GM21423 (cell line): ENCODE measurements at regions not wholly inside any gene's neighbourhood (a gene's known extent, or its start where the extent isn't known, plus 50 kb on each side); places are given as distances from the start of the nearest gene placed in this dataset.

Source experiments
- ATAC-seq: cut with Tn5 transposase; IDR thresholded peaks from one replicate; pipeline ENCODE4 v1.9.1; 2021; ENCODE audit warnings: mild to moderate bottlenecking, moderate library complexity; ENCODE audit not compliant: unreplicated experiment

DNA sequence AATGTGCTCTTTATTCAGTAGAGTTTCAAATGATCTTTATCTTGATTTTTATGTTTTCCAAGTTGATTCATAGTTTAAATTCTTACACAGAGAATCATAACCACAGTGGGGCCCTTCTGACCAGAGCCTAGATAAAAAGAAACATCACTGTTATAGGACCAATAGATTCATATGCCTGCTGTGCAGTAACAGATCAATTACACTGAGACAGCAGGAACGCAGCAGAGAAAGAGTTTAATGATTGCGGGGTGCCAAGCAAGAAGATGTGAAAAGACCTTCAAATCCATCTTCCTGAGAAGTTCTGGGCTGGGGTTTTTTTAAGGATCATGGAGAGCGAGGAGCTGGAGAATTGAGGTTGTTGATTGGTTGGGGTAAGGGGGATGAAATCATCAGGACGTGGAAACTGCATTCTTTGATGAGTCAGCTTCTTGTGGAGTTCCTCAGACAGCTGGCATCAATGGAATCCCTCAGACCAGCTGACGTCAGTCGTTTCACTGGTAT is 346.6 kb downstream of the TBC1D4 start:
- ATAC-seq = no peak

DNA sequence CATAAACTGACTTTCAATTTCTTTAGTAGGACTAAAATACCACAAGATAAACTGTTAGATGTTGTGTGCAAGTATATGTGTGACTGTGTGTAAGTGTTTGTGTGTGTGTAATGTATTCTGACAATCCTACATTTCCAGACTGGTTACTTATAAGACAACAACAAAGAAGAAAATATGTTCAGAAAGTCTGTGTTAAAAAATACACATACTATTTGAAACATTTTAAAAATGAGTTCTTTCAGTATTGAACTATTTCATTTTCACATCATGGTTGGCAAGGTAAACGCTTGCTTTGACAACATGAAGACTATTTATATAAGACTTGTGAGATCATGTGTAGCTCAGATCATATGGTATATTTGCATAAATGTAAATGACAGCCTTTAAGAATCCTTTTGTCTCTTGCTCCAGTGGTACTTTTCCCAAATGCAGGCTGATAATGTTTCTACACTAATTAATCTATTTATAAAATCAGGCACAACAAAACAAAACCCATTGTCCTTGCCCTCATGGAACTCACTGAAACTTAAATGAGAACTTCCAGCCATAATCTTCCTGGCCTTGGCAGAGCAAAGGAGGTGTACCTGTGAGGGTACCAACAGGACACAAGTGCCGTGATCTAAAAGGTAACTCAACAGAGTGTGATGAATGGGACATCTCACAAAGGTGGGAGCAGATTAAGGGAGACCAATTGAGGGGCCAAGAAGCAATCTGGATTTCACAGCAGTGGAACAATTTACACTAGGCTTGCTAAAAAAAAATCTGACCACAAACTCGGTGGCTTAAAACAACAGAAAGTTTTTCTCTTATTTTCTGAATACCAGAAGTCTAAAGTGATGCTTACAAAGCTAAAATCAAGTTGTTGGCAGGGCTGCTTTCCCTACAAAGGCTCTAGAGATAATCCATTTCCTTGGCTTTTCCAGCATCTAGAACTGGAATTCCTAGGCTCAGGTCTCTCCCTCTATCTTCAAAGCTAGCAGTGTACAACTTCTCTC is 349.0 kb downstream of the TBC1D4 start:
- no peak for ATAC-seq

DNA sequence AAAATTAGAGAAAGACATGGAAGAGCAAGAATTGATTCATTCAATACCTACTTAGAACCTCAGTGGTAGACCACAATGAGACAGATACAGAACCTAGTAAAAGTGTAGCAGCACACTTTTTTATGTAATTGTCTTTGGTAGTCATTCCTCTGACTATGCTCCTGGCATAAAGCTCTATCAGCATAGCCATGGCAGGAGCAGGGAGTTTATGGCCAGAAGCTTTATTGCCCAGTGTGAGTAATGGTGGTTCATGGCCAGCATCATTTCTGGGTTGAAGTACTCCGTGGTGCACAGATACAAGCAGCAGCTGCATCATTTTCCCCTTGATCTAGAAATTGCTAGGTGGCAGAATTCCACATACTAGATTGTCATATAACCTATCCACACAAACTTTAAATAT is 352.6 kb downstream of the TBC1D4 start:
- ATAC-seq = no peak

GRCh38 chr13:75124415-75124814 is 357.6 kb downstream of the TBC1D4 start:
- ATAC-seq = no peak

- no peak for ATAC-seq
Measured at GRCh38 chr13:75123428-75123827, 358.5 kb downstream of the TBC1D4 start.

DNA sequence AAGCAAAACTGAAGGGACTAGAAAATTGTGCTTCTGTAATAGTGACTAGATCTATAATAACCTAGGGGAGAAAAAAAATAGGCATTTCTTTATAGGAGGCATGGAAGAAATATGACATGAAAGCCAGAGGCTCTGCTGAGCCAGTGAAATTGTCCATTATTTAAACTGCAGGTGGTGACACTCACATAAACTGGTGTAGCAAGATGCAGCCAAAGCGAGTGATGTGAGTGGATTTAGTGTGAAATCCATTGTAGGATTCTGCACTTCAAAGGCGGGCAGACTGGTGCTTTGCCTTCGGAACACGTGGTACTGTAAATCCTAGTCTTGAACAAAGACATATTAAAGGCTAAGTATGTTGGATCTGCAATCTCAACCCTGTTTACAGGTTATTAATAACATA is 361.9 kb downstream of the TBC1D4 start:
- ATAC-seq = no peak

- no peak for ATAC-seq
Measured at GRCh38 chr13:75115171-75115570, 366.8 kb downstream of the TBC1D4 start.

DNA sequence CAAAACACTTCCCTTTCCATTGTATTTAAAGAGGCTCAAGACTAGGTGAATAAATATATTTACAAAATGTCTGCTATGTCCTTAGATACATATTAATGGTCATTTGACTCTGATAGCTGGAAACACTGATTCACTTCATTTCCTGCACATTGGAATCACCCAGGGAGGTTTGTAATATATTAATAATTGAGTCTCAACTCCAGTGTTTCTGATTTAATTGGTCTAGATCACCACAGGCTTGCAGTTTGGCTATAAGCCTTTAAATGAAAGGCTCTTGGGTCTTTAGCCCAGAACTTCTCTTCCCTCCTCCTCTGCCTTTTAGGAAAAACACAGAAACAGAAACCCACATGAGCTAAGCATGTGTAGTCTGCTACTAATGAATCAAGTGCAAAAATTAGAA is 378.0 kb downstream of the TBC1D4 start:
- ATAC-seq = no peak

DNA sequence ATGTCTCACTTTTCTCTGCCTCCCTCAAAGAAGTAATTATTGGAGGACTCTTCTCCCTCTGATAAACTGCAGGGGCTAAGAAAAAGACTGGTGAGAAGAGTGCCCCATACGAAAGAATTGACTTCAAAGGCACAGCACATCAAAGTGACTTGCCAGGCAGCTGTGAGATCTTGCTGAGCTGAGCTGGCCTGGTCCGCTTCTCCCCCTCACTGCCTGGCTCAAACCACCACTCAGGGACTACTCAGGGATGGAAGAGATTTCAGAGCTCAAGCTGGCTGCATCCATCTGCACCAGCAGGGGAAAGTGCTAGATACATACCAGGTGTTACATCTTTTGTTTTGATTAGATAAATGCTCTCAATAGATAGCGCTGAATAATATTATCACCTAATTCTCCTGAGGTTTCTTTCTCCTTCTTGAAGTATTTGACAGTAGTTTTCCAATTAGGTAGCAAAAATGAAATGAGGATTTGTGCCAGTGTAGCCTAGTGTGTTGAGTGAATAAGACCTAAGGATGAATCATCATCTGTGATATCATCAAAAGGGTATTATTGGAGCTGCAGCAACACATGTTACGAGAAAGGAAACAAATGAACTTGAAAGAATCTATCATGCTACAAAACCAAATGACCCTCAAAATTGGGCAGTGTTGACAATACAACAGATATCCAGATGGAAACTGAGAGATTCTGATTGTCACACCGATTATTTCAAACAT is 379.8 kb downstream of the TBC1D4 start:
- no peak for ATAC-seq

GRCh38 chr13:75101348-75101747 is 380.6 kb downstream of the TBC1D4 start:
- no peak for ATAC-seq

GRCh38 chr13:75092143-75092542 is 389.8 kb downstream of the TBC1D4 start:
- no peak for ATAC-seq

GRCh38 chr13:75091718-75092117 is 390.3 kb downstream of the TBC1D4 start:
- ATAC-seq = no peak

GRCh38 chr13:75090872-75091615 is 390.9 kb downstream of the TBC1D4 start:
- ATAC-seq = no peak

DNA sequence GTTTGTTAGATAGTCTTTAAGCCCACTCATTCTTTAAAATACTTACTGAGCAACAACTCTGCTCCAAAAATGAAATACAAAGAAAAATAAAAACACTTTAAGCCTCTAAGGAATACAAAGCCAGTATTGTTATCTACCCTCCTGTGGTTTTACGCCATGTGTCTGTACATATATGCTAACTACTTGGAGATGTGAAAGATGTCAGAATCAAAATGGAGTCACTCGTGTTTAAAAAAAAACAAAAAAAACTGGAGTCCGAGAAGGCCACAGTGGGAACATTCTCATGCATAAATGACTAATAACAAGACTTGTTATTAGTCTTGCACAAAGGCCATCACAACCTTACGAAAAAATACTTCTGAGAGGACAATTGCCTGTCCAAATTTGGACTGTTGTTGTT is 393.1 kb downstream of the TBC1D4 start:
- ATAC-seq = no peak

DNA sequence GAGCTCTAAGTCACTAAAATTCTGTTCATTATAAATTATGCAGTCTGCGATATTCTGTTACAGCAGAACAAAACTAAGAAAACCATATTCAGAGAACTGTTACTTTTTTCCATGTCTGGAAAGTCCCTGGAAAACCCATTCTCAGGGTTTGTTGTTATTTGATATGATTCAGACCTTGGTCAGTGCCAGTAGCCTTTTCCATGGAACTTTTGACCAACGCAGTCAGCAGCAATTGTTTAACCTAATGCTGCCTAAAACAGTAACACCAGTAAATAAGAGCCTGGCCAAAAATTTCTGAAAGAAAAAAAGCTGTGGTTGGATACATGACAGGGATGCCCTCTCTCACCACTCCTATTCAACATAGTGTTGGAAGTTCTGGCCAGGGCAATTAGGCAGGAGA is 402.7 kb downstream of the TBC1D4 start:
- no peak for ATAC-seq

DNA sequence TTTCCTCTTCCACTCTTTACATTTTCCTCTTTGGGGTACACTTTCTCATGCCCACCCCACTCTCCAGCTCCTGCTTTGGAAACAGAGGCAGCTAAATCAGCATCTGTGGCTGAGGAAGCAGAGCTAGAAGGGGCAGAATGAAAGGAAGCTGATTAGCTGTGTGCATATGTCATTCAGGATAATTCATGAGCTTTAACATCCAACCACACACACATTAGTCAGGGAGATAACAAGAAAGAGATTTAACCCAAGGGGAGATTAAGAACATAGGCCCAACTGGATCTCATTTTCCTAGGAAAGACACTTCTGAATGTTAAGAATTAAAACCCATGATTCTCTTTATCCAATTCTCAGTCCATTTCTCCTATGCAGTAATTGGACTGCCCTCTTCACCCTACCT is 405.5 kb downstream of the TBC1D4 start:
- ATAC-seq = no peak

GRCh38 chr13:75073786-75074185 is 408.2 kb downstream of the TBC1D4 start:
- ATAC-seq = no peak

DNA sequence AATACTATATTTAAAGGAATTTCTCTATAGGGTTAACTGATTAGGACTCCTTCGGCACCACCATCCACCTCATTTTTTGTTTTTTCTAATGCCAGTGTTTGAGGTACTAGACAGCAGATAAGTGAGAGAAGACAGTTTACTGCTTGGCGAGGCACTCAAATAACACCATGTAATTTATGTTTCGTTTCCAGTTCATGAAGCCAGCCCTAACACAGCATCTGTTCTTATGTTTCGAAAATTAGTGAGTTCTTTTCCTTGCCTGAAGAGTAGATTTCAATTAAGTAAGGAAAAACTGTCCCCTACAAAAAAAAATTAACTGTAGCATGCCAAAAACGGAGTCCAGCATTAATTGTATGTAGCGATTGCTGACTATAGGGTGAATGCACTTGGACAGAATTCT is 409.1 kb downstream of the TBC1D4 start:
- ATAC-seq = no peak

- no peak for ATAC-seq
Measured at GRCh38 chr13:75072368-75072767, 409.6 kb downstream of the TBC1D4 start.

GRCh38 chr13:75071796-75072195 is 410.2 kb downstream of the TBC1D4 start:
- ATAC-seq = no peak

DNA sequence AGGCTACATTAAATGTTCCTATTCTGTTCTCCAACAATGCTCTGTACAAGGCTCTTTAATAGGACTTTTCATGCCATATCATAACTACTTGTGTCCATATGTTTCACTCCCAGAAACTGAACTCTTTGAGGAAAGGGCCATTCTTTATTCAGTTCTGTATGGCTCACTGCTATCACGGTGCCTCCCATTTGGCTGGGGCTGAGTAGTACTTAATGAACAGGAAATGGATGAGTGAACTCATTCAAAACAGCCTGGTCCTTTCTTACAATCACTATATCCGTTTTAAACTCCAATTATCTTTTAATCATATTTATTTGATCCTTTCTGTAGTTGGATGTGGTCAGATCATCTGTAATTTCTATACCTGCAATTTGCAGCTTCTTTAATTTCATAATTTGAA is 410.6 kb downstream of the TBC1D4 start:
- no peak for ATAC-seq
